IMR-90 (cell line): ENCODE measurements at regions not wholly inside any gene's neighbourhood (a gene's known extent, or its start where the extent isn't known, plus 50 kb on each side); places are given as distances from the start of the nearest gene placed in this dataset.

ENCODE experiments used
- ATAC-seq: fragments of 200-7000 bp; cut with Tn5 transposase; 2 replicates; pipeline ENCODE4 v1.9.1; 2020; ENCODE audit warnings: low read depth, mild to moderate bottlenecking, moderate library complexity
- BruUV-seq: library from RNA; stranded (reverse); fragments of 400-500 nt; replicated peaks from 2 replicates; lab custom pipeline; 2021; lab: Mats Ljungman, UMichigan
- CTCF ChIA-PET: fragments of 300-600 bp; formaldehyde crosslinking; extraction: SDS; loops from one replicate; lab custom pipeline; 2021; ENCODE audit warnings: antibody characterized with exemption; lab: Yijun Ruan, JAX
- POLR2A ChIA-PET: fragments of 300-600 bp; sonication (Branson Sonifier 250); formaldehyde crosslinking; loops from one replicate; lab custom pipeline; 2022; ENCODE audit warnings: antibody characterized with exemption; ENCODE audit not compliant: unreplicated experiment; lab: Charles Lee
- DNase-seq: peaks from one replicate; pipeline ENCODE4 v3.0.0; 2013
- H2AFZ ChIP-seq: replicated peaks from 2 replicates; pipeline ENCODE3; 2013; ENCODE audit warnings: low read length, mild to moderate bottlenecking; ENCODE audit not compliant: poor library complexity
- H2AK5ac ChIP-seq: 2 replicates; pipeline ENCODE4 v1.6.1; 2013; ENCODE audit warnings: low read depth, low read length, inconsistent platforms
- H2AK9ac ChIP-seq: replicated peaks from 2 replicates; pipeline ENCODE3; 2013; ENCODE audit warnings: mild to moderate bottlenecking, low read depth, low read length, moderate library complexity; ENCODE audit not compliant: poor library complexity
- H2BK120ac ChIP-seq: 2 replicates; pipeline ENCODE4 v1.6.1; 2013; ENCODE audit warnings: low read depth, low read length, inconsistent platforms
- H2BK15ac ChIP-seq: 3 replicates; pipeline ENCODE4 v1.6.1; 2013; ENCODE audit warnings: low read depth, low read length, inconsistent platforms
- H2BK20ac ChIP-seq: 2 replicates; pipeline ENCODE4 v1.6.1; 2013; ENCODE audit warnings: low read depth, mild to moderate bottlenecking, inconsistent platforms, low read length, moderate library complexity
- H2BK5ac ChIP-seq: 2 replicates; pipeline ENCODE4 v1.6.1; 2013; ENCODE audit warnings: mild to moderate bottlenecking, low read depth, low read length, inconsistent platforms; ENCODE audit not compliant: poor library complexity, severe bottlenecking
- H3K14ac ChIP-seq: replicated peaks from 2 replicates; pipeline ENCODE4 v1.6.1; 2013; ENCODE audit warnings: low read depth, low read length, inconsistent platforms
- H3K18ac ChIP-seq: 2 replicates; pipeline ENCODE4 v1.6.1; 2013; ENCODE audit warnings: low read depth, low read length, control low read depth
- H3K23ac ChIP-seq: 2 replicates; pipeline ENCODE4 v1.6.1; 2013; ENCODE audit warnings: low read depth, low read length, inconsistent platforms
- H3K27ac ChIP-seq: 2 replicates; pipeline ENCODE4 v1.5.1; 2013; ENCODE audit warnings: mild to moderate bottlenecking, control low read depth, low read length; ENCODE audit not compliant: insufficient read depth
- H3K27me3 ChIP-seq: 2 replicates; pipeline ENCODE4 v1.6.1; 2013; ENCODE audit warnings: low read length; ENCODE audit not compliant: control insufficient read depth, insufficient read depth
- H3K36me3 ChIP-seq: 2 replicates; pipeline ENCODE4 v1.6.1; 2013; ENCODE audit warnings: low read length, mixed read lengths; ENCODE audit not compliant: control insufficient read depth, insufficient read depth
- H3K4ac ChIP-seq: 2 replicates; pipeline ENCODE4 v1.6.1; 2013; ENCODE audit warnings: low read depth, low read length, inconsistent platforms
- H3K4me1 ChIP-seq: 2 replicates; pipeline ENCODE4 v1.6.1; 2013; ENCODE audit warnings: low read length, mixed read lengths; ENCODE audit not compliant: control insufficient read depth, insufficient read depth
- H3K4me2 ChIP-seq: 2 replicates; pipeline ENCODE4 v1.6.1; 2013; ENCODE audit warnings: low read depth, mild to moderate bottlenecking, control low read depth, low read length, moderate library complexity
- H3K4me3 ChIP-seq: 2 replicates; pipeline ENCODE4 v1.5.1; 2013; ENCODE audit warnings: low read depth, mild to moderate bottlenecking, control low read depth, low read length, moderate library complexity; ENCODE audit not compliant: insufficient read depth
- H3K56ac ChIP-seq: 2 replicates; pipeline ENCODE4 v1.6.1; 2013; ENCODE audit warnings: low read length, inconsistent platforms; ENCODE audit not compliant: insufficient read depth; ENCODE audit errors: extremely low read depth
- H3K79me1 ChIP-seq, 2 experiments: 2 replicates each; pipeline ENCODE4 v1.6.1; 2013; ENCODE audit warnings: low read length in 2 of 2, inconsistent platforms in 1 of 2, low read depth in 1 of 2
- H3K9ac ChIP-seq: 2 replicates; pipeline ENCODE4 v1.6.1; 2013; ENCODE audit warnings: low read depth, low read length, control low read depth
- H3K9me1 ChIP-seq: 2 replicates; pipeline ENCODE4 v1.6.1; 2013; ENCODE audit warnings: low read length, inconsistent platforms; ENCODE audit not compliant: insufficient read depth
- H3K9me3 ChIP-seq: 2 replicates; pipeline ENCODE4 v1.6.1; 2013; ENCODE audit warnings: low read length; ENCODE audit not compliant: control insufficient read depth, insufficient read depth
- H4K20me1 ChIP-seq: 2 replicates; pipeline ENCODE4 v1.6.1; 2013; ENCODE audit warnings: low read length, inconsistent platforms; ENCODE audit not compliant: insufficient read depth
- H4K5ac ChIP-seq: 2 replicates; pipeline ENCODE4 v1.6.1; 2013; ENCODE audit warnings: mild to moderate bottlenecking, low read depth, low read length, control low read depth
- H4K8ac ChIP-seq, 2 experiments: 2 replicates each; pipeline ENCODE4 v1.6.1; 2013; ENCODE audit warnings: low read depth in 2 of 2, low read length in 2 of 2, control low read depth in 1 of 2, inconsistent platforms in 1 of 2
- H4K91ac ChIP-seq: 2 replicates; pipeline ENCODE4 v1.6.1; 2013; ENCODE audit warnings: low read depth, low read length, inconsistent platforms; ENCODE audit not compliant: insufficient read depth
- BHLHE40 ChIP-seq: fragments of 150-350 bp; IDR thresholded peaks from 2 replicates; pipeline ENCODE4 v1.6.1; 2016; ENCODE audit warnings: mild to moderate bottlenecking, low read depth, low read length
- WGBS, 2 experiments: methylation state at CpG; one replicate each; pipeline versions ENCODE4 v1.1.5 to v1.1.7; 2013; ENCODE audit warnings: missing lambda C conversion rate in 2 of 2; ENCODE audit not compliant: insufficient read length in 1 of 2; ENCODE audit errors: extremely low coverage in 2 of 2; 5-methylcytosine and 5-hydroxymethylcytosine counted together
- dilution Hi-C: fragments of 300-500 bp; cut with HindIII; formaldehyde crosslinking; loops from one replicate; pipeline ENCODE4 v1.14.3; 2018; ENCODE audit warnings: low sequenced_read_pairs; ENCODE audit not compliant: unreplicated experiment
- in situ Hi-C: fragments of 300-500 bp; cut with MboI; formaldehyde crosslinking; loops from 3 replicates; pipeline ENCODE4 v1.14.3; 2019; ENCODE audit warnings: low sequenced_read_pairs, inconsistent platforms, mixed read lengths
- intact Hi-C: fragments of 100-400 bp; cut with micrococcal nuclease; formaldehyde crosslinking; loops from 2 replicates; pipeline ENCODE4 v1.10.0; 2022

DNA sequence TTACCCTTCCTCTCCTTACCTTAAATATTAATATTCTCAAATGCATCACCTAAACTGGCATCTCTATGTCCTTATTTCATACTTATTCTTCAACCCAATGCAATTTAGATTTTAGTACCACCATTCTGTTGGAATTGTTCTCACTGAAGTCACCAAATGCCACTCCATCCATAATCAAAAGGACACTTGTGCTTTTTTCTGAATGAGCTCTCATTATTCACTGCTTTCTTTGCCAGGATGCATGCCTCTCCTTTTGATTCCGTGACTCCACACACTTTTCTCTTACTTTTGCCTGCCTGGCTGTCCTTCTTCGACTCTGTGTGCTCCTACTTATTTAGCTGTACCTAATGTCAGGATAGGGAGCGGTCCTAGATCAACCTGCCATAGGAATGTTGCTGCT, 633.1 kb upstream of the BOD1L1 start:
- Histone ChIP-seq H3K79me1 (no peaks in the 10 kb centered on the region), H3K4ac (no peak overlapping the region), H3K27ac (no peak overlapping the region), H3K56ac (no peak overlapping the region), H2BK20ac (no peak overlapping the region), H3K27me3 (no peaks in the 10 kb centered on the region), H3K9me3 (no peaks in the 10 kb centered on the region), H3K4me3 (no peak overlapping the region), H2BK15ac (no peak overlapping the region), H4K91ac (no peak overlapping the region), H4K20me1 (no peaks in the 10 kb centered on the region), H3K14ac (no peak overlapping the region), H3K36me3 (no peaks in the 10 kb centered on the region), H4K5ac (no peak overlapping the region), H2AFZ (no peak overlapping the region), H2AK9ac (no peak overlapping the region), H3K9ac (no peak overlapping the region), H4K8ac (no peak overlapping the region), H3K9me1 (no peaks in the 10 kb centered on the region), H2AK5ac (no peak overlapping the region), H2BK5ac (no peak overlapping the region), H3K4me1 (no peaks in the 10 kb centered on the region), H3K18ac (no peak overlapping the region), H2BK120ac (no peak overlapping the region), H3K4me2 (no peak overlapping the region), H3K23ac (no peak overlapping the region)
- dilution Hi-C loops, result no loop called here
- TF ChIP-seq BHLHE40, result no peak
- DNase-seq (no peak), ATAC-seq (no peak)
- CTCF ChIA-PET, result no interaction called here
- in situ Hi-C loops, result no loop called here
- POLR2A ChIA-PET, result no interaction called here
- intact Hi-C loops, result no loop called here
- no TSS peak for BruUV-seq
- 60% methylated on average over 2 of the region's 3 CpGs; no CpG with 5 or more reads in 1 of the 2 experiments for WGBS, 2 experiments
